ENCODE measurements at regions not wholly inside any gene's neighbourhood (a gene's known extent, or its start where the extent isn't known, plus 50 kb on each side); places are given as distances from the start of the nearest gene placed in this dataset.

- H3K4me1 ChIP-seq (ENCODE audit: insufficient read depth): no peaks in the 10 kb centered on the region
- H3K79me2 ChIP-seq (ENCODE audit: insufficient read depth): no peaks in the 10 kb centered on the region
- H4K20me1 ChIP-seq (ENCODE audit: insufficient read depth): no peaks in the 10 kb centered on the region
- no peaks in the 10 kb centered on the region for H3K9me2 ChIP-seq (ENCODE audit: insufficient read depth)
- DNase-seq: no peak
- no peaks in the 10 kb centered on the region for H3K9me3 ChIP-seq (ENCODE audit: low read depth)
- TF ChIP-seq EZH2 (IDR thresholded peaks at IDR 0.05; ENCODE audit: insufficient read depth, poor library complexity, severe bottlenecking): no peak
- TF ChIP-seq EZH2phosphoT487 (IDR thresholded peaks at IDR 0.05; ENCODE audit: insufficient read depth, low read depth): no peak
- H2AFZ ChIP-seq: no peak overlapping the region
- no peak overlapping the region for H3K27ac ChIP-seq
- in situ Hi-C loops (cut with MboI): no loop called here
- H3K36me3 ChIP-seq (ENCODE audit: low read depth): no peaks in the 10 kb centered on the region
- no peaks in the 10 kb centered on the region for H3F3A ChIP-seq (ENCODE audit: insufficient read depth)
- H3K4me2 ChIP-seq (ENCODE audit: unreplicated experiment): no peak overlapping the region
- no peaks in the 10 kb centered on the region for H3K27me3 ChIP-seq (replicated peaks; ENCODE audit: insufficient read depth)
- no peak overlapping the region for H3K4me3 ChIP-seq
- no peak overlapping the region for H3K9ac ChIP-seq
- 1 to 2% methylated on average over 3 of the region's 3 CpGs for WGBS, 2 experiments (ENCODE audit: low coverage in 1 of 2, low lambda C conversion rate in 2 of 2, missing lambda C conversion rate in 2 of 2)
Measured at GRCh38 chr12:73274976-73275375, 1002.8 kb downstream of the TRHDE start.

GRCh38 chr12:73277971-73278370, 1005.8 kb downstream of the TRHDE start:
- Histone ChIP-seq H3K27ac (no peak overlapping the region), H3K9ac (no peak overlapping the region), H4K20me1 (ENCODE audit: insufficient read depth) (no peaks in the 10 kb centered on the region), H3F3A (ENCODE audit: insufficient read depth) (no peaks in the 10 kb centered on the region), H3K79me2 (ENCODE audit: insufficient read depth) (no peaks in the 10 kb centered on the region), H3K9me3 (ENCODE audit: low read depth) (no peaks in the 10 kb centered on the region), H2AFZ (no peak overlapping the region), H3K4me3 (no peak overlapping the region), H3K36me3 (ENCODE audit: low read depth) (no peaks in the 10 kb centered on the region), H3K27me3 (replicated peaks; ENCODE audit: insufficient read depth) (no peaks in the 10 kb centered on the region), H3K4me1 (ENCODE audit: insufficient read depth) (no peaks in the 10 kb centered on the region), H3K4me2 (ENCODE audit: unreplicated experiment) (no peak overlapping the region), H3K9me2 (ENCODE audit: insufficient read depth) (no peaks in the 10 kb centered on the region)
- TF ChIP-seq EZH2phosphoT487 (IDR thresholded peaks at IDR 0.05; ENCODE audit: insufficient read depth, low read depth) (no peak), EZH2 (IDR thresholded peaks at IDR 0.05; ENCODE audit: insufficient read depth, poor library complexity, severe bottlenecking) (no peak)
- in situ Hi-C loops (cut with MboI): no loop called here
- no peak for DNase-seq

GRCh38 chr12:73301530-73301929, 1029.4 kb downstream of the TRHDE start:
- no peak overlapping the region for H2AFZ ChIP-seq
- no peaks in the 10 kb centered on the region for H3K4me1 ChIP-seq (ENCODE audit: insufficient read depth)
- H3K4me2 ChIP-seq (ENCODE audit: unreplicated experiment): no peak overlapping the region
- in situ Hi-C loops (cut with MboI): no loop called here
- H3K27me3 ChIP-seq (replicated peaks; ENCODE audit: insufficient read depth): no peaks in the 10 kb centered on the region
- H3K4me3 ChIP-seq: no peak overlapping the region
- H3K36me3 ChIP-seq (ENCODE audit: low read depth): no peaks in the 10 kb centered on the region
- TF ChIP-seq EZH2phosphoT487 (IDR thresholded peaks at IDR 0.05; ENCODE audit: insufficient read depth, low read depth): no peak
- no peak for TF ChIP-seq EZH2 (IDR thresholded peaks at IDR 0.05; ENCODE audit: insufficient read depth, poor library complexity, severe bottlenecking)
- no peak overlapping the region for H3K27ac ChIP-seq
- H4K20me1 ChIP-seq (ENCODE audit: insufficient read depth): no peaks in the 10 kb centered on the region
- H3K9me2 ChIP-seq (ENCODE audit: insufficient read depth): no peaks in the 10 kb centered on the region
- no peak for DNase-seq
- no peaks in the 10 kb centered on the region for H3K9me3 ChIP-seq (ENCODE audit: low read depth)
- no peaks in the 10 kb centered on the region for H3K79me2 ChIP-seq (ENCODE audit: insufficient read depth)
- no peak overlapping the region for H3K9ac ChIP-seq
- 25 to 27% methylated on average over 2 of the region's 2 CpGs for WGBS, 2 experiments (ENCODE audit: low coverage in 1 of 2, low lambda C conversion rate in 2 of 2, missing lambda C conversion rate in 2 of 2)
- H3F3A ChIP-seq (ENCODE audit: insufficient read depth): no peaks in the 10 kb centered on the region

- Histone ChIP-seq H3K9ac (no peak overlapping the region), H4K20me1 (ENCODE audit: insufficient read depth) (no peaks in the 10 kb centered on the region), H3K4me1 (ENCODE audit: insufficient read depth) (no peaks in the 10 kb centered on the region), H3K4me3 (no peak overlapping the region), H3K9me2 (ENCODE audit: insufficient read depth) (no peaks in the 10 kb centered on the region), H3F3A (ENCODE audit: insufficient read depth) (no peaks in the 10 kb centered on the region), H3K27ac (no peak overlapping the region), H3K9me3 (ENCODE audit: low read depth) (peaks cover 4% of the 10 kb centered on the region), H3K36me3 (ENCODE audit: low read depth) (no peaks in the 10 kb centered on the region), H3K4me2 (ENCODE audit: unreplicated experiment) (no peak overlapping the region), H3K79me2 (ENCODE audit: insufficient read depth) (no peaks in the 10 kb centered on the region), H2AFZ (no peak overlapping the region), H3K27me3 (replicated peaks; ENCODE audit: insufficient read depth) (no peaks in the 10 kb centered on the region)
- no peak for DNase-seq
- WGBS, 2 experiments (ENCODE audit: low coverage in 1 of 2, low lambda C conversion rate in 2 of 2, missing lambda C conversion rate in 2 of 2): 24 to 25% methylated on average over 2 of the region's 2 CpGs
- TF ChIP-seq EZH2phosphoT487 (IDR thresholded peaks at IDR 0.05; ENCODE audit: insufficient read depth, low read depth) (no peak), EZH2 (IDR thresholded peaks at IDR 0.05; ENCODE audit: insufficient read depth, poor library complexity, severe bottlenecking) (no peak)
- in situ Hi-C loops (cut with MboI): no loop called here
Measured at GRCh38 chr12:73307260-73307659, 1035.1 kb downstream of the TRHDE start.

- WGBS, 2 experiments (ENCODE audit: low coverage in 1 of 2, low lambda C conversion rate in 2 of 2, missing lambda C conversion rate in 2 of 2): 8 to 9% methylated on average over 1 of the region's 1 CpG
- Histone ChIP-seq H3K27me3 (replicated peaks; ENCODE audit: insufficient read depth) (no peaks in the 10 kb centered on the region), H3K4me2 (ENCODE audit: unreplicated experiment) (no peak overlapping the region), H3K4me3 (no peak overlapping the region), H3K36me3 (ENCODE audit: low read depth) (no peaks in the 10 kb centered on the region), H2AFZ (no peak overlapping the region), H4K20me1 (ENCODE audit: insufficient read depth) (no peaks in the 10 kb centered on the region), H3K27ac (no peak overlapping the region), H3K9me3 (ENCODE audit: low read depth) (peaks cover 4% of the 10 kb centered on the region), H3K79me2 (ENCODE audit: insufficient read depth) (no peaks in the 10 kb centered on the region), H3F3A (ENCODE audit: insufficient read depth) (no peaks in the 10 kb centered on the region), H3K9ac (no peak overlapping the region), H3K9me2 (ENCODE audit: insufficient read depth) (no peaks in the 10 kb centered on the region), H3K4me1 (ENCODE audit: insufficient read depth) (no peaks in the 10 kb centered on the region)
- in situ Hi-C loops (cut with MboI): no loop called here
- TF ChIP-seq EZH2phosphoT487 (IDR thresholded peaks at IDR 0.05; ENCODE audit: insufficient read depth, low read depth): no peak
- TF ChIP-seq EZH2 (IDR thresholded peaks at IDR 0.05; ENCODE audit: insufficient read depth, poor library complexity, severe bottlenecking): no peak
- DNase-seq: no peak
Measured at GRCh38 chr12:73308079-73308478, 1035.9 kb downstream of the TRHDE start.

Data from GM23248 (cell line).